ENCODE measurements at regions not wholly inside any gene's neighbourhood (a gene's known extent, or its start where the extent isn't known, plus 50 kb on each side); places are given as distances from the start of the nearest gene placed in this dataset.

DNA sequence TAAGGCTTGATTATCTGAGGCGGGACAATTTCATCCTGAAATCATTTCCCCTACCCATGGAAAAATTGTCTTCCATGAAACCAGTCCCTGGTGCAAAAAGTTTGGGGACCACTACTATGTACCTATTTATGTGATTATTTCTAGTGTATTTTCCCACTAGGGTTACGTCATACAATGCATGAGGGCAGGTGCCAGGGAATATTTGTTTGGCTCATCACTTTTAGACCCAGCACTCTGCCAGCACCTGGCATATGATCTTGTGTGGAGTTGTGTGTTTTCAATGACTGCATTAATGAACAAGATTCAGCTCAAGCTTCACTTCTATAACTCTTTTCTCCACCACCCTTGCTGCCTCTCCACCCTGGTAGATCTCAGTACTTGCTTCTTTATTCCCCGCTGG, 73.3 kb upstream of the TNKS2 start:
- TF ChIP-seq, protein P1, sequence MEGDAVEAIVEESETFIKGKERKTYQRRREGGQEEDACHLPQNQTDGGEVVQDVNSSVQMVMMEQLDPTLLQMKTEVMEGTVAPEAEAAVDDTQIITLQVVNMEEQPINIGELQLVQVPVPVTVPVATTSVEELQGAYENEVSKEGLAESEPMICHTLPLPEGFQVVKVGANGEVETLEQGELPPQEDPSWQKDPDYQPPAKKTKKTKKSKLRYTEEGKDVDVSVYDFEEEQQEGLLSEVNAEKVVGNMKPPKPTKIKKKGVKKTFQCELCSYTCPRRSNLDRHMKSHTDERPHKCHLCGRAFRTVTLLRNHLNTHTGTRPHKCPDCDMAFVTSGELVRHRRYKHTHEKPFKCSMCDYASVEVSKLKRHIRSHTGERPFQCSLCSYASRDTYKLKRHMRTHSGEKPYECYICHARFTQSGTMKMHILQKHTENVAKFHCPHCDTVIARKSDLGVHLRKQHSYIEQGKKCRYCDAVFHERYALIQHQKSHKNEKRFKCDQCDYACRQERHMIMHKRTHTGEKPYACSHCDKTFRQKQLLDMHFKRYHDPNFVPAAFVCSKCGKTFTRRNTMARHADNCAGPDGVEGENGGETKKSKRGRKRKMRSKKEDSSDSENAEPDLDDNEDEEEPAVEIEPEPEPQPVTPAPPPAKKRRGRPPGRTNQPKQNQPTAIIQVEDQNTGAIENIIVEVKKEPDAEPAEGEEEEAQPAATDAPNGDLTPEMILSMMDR (IDR thresholded peaks at IDR 0.05; ENCODE audit: low read length, missing control alignments): no peak
- DNase-seq (ENCODE audit: low read depth): no peak
- H3K4me3 ChIP-seq (replicated peaks; ENCODE audit: low read depth, low read length): no peak overlapping the region

GRCh38 chr10:91713461-91714072, 80.7 kb upstream of the PPP1R3C start:
- H3K4me3 ChIP-seq (replicated peaks; ENCODE audit: low read depth, low read length): no peak overlapping the region
- DNase-seq (ENCODE audit: low read depth): no peak
- TF ChIP-seq, protein P1 (IDR thresholded peaks at IDR 0.05; ENCODE audit: low read length, missing control alignments): no peak

DNA sequence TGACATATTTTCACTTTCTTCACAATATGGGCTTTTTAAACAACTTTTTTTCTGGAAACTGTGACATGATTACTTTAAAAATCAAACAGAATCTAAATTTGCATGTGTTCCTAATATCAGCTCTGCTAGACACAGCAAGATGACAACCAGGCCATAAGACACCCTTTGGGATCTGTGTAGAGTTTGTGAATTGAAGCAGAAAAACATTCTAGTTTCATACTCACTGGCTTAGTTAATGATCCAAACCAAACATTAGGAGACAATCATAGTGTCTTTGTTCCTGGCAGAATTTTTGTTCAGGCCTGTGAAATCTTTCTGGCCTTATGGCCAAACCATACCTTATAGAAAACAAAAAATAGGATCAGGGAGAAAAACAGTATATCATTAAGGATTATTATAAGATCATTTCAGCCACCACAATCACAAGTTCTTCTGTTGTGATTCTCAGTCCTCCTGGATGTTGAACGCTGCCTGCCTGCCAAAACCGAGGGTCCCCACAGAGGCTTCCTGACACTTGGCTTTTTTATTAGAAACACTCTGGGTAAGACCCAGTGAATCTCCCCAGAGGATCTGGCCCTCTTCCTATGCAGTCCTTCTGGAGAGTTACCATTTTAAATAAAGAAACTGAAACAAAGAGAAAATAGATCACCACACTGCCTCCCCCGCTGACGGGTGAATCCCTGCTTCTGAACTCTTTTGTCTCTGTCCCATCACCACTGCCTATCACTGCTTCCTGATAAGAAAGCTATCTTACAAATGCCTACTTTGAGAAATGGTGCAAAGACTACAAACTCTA, 79.2 kb upstream of the PPP1R3C start:
- TF ChIP-seq, protein P1 (IDR thresholded peaks at IDR 0.05; ENCODE audit: low read length, missing control alignments): no peak
- H3K4me3 ChIP-seq (replicated peaks; ENCODE audit: low read depth, low read length): no peak overlapping the region
- DNase-seq (ENCODE audit: low read depth): no peak

DNA sequence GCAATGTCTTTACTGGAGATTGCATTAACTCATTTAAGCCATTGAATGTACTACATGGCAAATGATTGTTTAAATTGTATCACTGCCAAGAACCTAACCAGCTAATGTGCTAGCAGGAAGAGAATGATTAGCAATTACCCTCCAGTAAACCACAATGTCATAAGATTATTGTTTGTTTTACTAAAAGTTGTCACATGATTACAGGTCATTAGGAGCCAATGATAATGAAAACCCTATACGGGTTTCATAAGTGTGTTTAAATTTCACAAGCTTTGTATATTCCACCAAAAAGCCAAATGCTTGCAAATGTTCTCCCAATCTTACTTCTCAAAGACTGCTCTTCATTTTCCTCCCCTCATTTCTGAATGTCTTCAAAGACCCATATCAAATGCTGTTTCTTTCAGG, 76.5 kb upstream of the PPP1R3C start:
- H3K4me3 ChIP-seq (replicated peaks; ENCODE audit: low read depth, low read length): no peak overlapping the region
- peak; percentile 28 for DNase-seq (ENCODE audit: low read depth)
- TF ChIP-seq, protein P1 (IDR thresholded peaks at IDR 0.05; ENCODE audit: low read length, missing control alignments): no peak

DNA sequence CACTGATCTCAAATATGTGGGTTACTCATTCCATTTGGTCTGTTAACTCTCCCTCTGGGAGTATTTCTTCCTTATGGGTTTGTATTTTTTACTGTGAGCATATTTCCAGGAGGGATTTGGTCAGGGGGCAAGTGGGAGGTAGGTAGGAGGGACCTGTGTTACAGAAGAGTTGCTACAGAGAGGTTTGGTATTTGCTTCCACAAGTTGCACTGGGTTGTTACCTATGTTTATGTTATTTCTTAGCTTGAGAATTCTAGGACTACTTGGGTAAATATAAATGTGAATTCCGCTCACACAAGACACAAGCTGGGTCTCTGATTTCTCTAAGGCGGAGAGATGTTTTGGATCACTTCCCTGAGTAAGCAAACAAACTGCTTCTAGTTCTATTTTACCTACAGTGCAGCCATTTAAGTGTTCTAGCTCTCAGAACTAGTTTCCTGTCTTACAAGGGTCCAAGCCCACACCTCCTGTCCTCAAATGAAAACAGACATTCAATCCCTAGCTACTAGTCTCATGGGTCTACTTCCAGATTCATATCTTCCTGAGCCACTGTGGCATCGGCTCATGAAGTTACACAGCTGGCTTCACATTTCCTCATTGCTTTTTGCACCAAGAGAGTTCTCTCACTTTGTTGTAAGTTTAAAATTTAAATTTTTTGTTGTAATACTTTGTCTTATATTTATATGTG, 75.4 kb upstream of the PPP1R3C start:
- DNase-seq (ENCODE audit: low read depth): no peak
- H3K4me3 ChIP-seq (replicated peaks; ENCODE audit: low read depth, low read length): no peak overlapping the region
- TF ChIP-seq, protein P1 (IDR thresholded peaks at IDR 0.05; ENCODE audit: low read length, missing control alignments): no peak

GRCh38 chr10:91707236-91707635, 74.4 kb upstream of the PPP1R3C start:
- H3K4me3 ChIP-seq (replicated peaks; ENCODE audit: low read depth, low read length): no peak overlapping the region
- DNase-seq (ENCODE audit: low read depth): no peak
- TF ChIP-seq, protein P1 (IDR thresholded peaks at IDR 0.05; ENCODE audit: low read length, missing control alignments): no peak
